ENCODE measurements at regions not wholly inside any gene's neighbourhood (a gene's known extent, or its start where the extent isn't known, plus 50 kb on each side); places are given as distances from the start of the nearest gene placed in this dataset.

- no peak for DNase-seq
Observed at GRCh38 chr2:59733970-59734369, 819.5 kb downstream of the BCL11A start.

GRCh38 chr2:59733567-59733930, 819.9 kb downstream of the BCL11A start:
- DNase-seq, result no peak

- DNase-seq, result no peak
Observed at GRCh38 chr2:59732871-59733566, 820.4 kb downstream of the BCL11A start.

- no peak for DNase-seq
Observed at GRCh38 chr2:59727121-59727590, 826.3 kb downstream of the BCL11A start.

GRCh38 chr2:59726228-59727120, 827.0 kb downstream of the BCL11A start:
- peak in 1 of 3 donors; percentile 3 for DNase-seq

GRCh38 chr2:59724746-59725145, 828.7 kb downstream of the BCL11A start:
- DNase-seq, result no peak

- no peak for DNase-seq
Observed at GRCh38 chr2:59720296-59720866, 833.1 kb downstream of the BCL11A start.

GRCh38 chr2:59713577-59713976, 839.9 kb downstream of the BCL11A start:
- DNase-seq, result no peak

GRCh38 chr2:59711121-59711520, 842.3 kb downstream of the BCL11A start:
- no peak for DNase-seq

GRCh38 chr2:59706729-59707128, 846.7 kb downstream of the BCL11A start:
- DNase-seq, result no peak

GRCh38 chr2:59703796-59704195, 849.7 kb downstream of the BCL11A start:
- no peak for DNase-seq

- no peak for DNase-seq
Observed at GRCh38 chr2:59702026-59702425, 851.4 kb downstream of the BCL11A start.

GRCh38 chr2:59701271-59701994, 852.0 kb downstream of the BCL11A start:
- no peak for DNase-seq

- DNase-seq, result no peak
Observed at GRCh38 chr2:59694176-59694575, 859.3 kb downstream of the BCL11A start.

- DNase-seq, result peak; percentile 14 to 65 (median 19)
Observed at GRCh38 chr2:59693231-59693959, 860.1 kb downstream of the BCL11A start.

- no peak for DNase-seq
Observed at GRCh38 chr2:59691518-59692190, 861.8 kb downstream of the BCL11A start.

- DNase-seq, result no peak
Observed at GRCh38 chr2:59690849-59691248, 862.6 kb downstream of the BCL11A start.

GRCh38 chr2:59684771-59685166, 868.7 kb downstream of the BCL11A start:
- DNase-seq, result no peak

- DNase-seq, result no peak
Observed at GRCh38 chr2:59684116-59684770, 869.2 kb downstream of the BCL11A start.

GRCh38 chr2:59680863-59681262, 872.6 kb downstream of the BCL11A start:
- no peak for DNase-seq

Measured in muscle of back (tissue), 3 donors.